ENCODE measurements at regions not wholly inside any gene's neighbourhood (a gene's known extent, or its start where the extent isn't known, plus 50 kb on each side); places are given as distances from the start of the nearest gene placed in this dataset.
"Not testable (repeated sequence)": the region's sequence is repeated elsewhere in the genome, so short reads cannot be mapped to it uniquely, and the experiment has no call there.

- DNase-seq (ENCODE audit: low spot score) = no peak
These were observed 603.6 kb downstream of the PSAT1 start for GRCh38 chr9:78900500-78900899.

- no peak for DNase-seq (ENCODE audit: low spot score)
These were observed 605.1 kb downstream of the PSAT1 start for GRCh38 chr9:78902051-78902450.

GRCh38 chr9:78903581-78903980 is 606.7 kb downstream of the PSAT1 start:
- DNase-seq (ENCODE audit: low spot score) = no peak

GRCh38 chr9:78904686-78905085 is 607.8 kb downstream of the PSAT1 start:
- DNase-seq (ENCODE audit: low spot score) = no peak

GRCh38 chr9:78905387-78905786 is 608.5 kb downstream of the PSAT1 start:
- no peak for DNase-seq (ENCODE audit: low spot score)

GRCh38 chr9:78905986-78906755 is 609.2 kb downstream of the PSAT1 start:
- no peak for DNase-seq (ENCODE audit: low spot score)

GRCh38 chr9:78909566-78909965 is 612.6 kb downstream of the PSAT1 start:
- no peak for DNase-seq (ENCODE audit: low spot score)

GRCh38 chr9:78916884-78917283 is 620.0 kb downstream of the PSAT1 start:
- not testable (repeated sequence) for DNase-seq (ENCODE audit: low spot score)

- DNase-seq (ENCODE audit: low spot score) = no peak
These were observed 622.1 kb downstream of the PSAT1 start for GRCh38 chr9:78918976-78919375.

GRCh38 chr9:78919701-78920100 is 622.8 kb downstream of the PSAT1 start:
- no peak for DNase-seq (ENCODE audit: low spot score)

GRCh38 chr9:78921341-78921740 is 624.4 kb downstream of the PSAT1 start:
- DNase-seq (ENCODE audit: low spot score) = no peak

GRCh38 chr9:78923966-78924659 is 627.2 kb downstream of the PSAT1 start:
- no peak for DNase-seq (ENCODE audit: low spot score)

- DNase-seq (ENCODE audit: low spot score) = no peak
These were observed 630.4 kb downstream of the PSAT1 start for GRCh38 chr9:78927099-78927940.

GRCh38 chr9:78928625-78929405 is 631.9 kb downstream of the PSAT1 start:
- DNase-seq (ENCODE audit: low spot score) = no peak

- DNase-seq (ENCODE audit: low spot score) = no peak
These were observed 633.4 kb downstream of the PSAT1 start for GRCh38 chr9:78930281-78930680.

GRCh38 chr9:78932849-78933627 is 636.1 kb downstream of the PSAT1 start:
- DNase-seq (ENCODE audit: low spot score) = no peak

- no peak for DNase-seq (ENCODE audit: low spot score)
These were observed 636.9 kb upstream of the TLE4 start for GRCh38 chr9:78934880-78935279.

GRCh38 chr9:78938821-78939220 is 632.9 kb upstream of the TLE4 start:
- DNase-seq (ENCODE audit: low spot score) = no peak

- no peak for DNase-seq (ENCODE audit: low spot score)
These were observed 632.3 kb upstream of the TLE4 start for GRCh38 chr9:78939311-78940065.
